GM12878 (cell line): ENCODE measurements at regions not wholly inside any gene's neighbourhood (a gene's known extent, or its start where the extent isn't known, plus 50 kb on each side); places are given as distances from the start of the nearest gene placed in this dataset.

ENCODE experiments used
- SRF ChIP-seq, 2 experiments: IDR thresholded peaks; 2 replicates each; pipeline ENCODE4 v1.6.1; 2011; ENCODE audit warnings: low read depth in 2 of 2, low read length in 2 of 2, mild to moderate bottlenecking in 1 of 2, moderate library complexity in 1 of 2
- ZBTB33 ChIP-seq: fragments of 450-650 bp; IDR thresholded peaks from 2 replicates; pipeline ENCODE4 v1.6.1; 2017; ENCODE audit warnings: mild to moderate bottlenecking
- TF ChIP-seq, protein P1 (sequence below): IDR thresholded peaks from 2 replicates; pipeline ENCODE4 v1.6.1; 2012; ENCODE audit warnings: improper control_type of control experiment, low read depth, low read length; ENCODE audit not compliant: insufficient replicate concordance

GRCh38 chr22:22788460-22789037 lies 99.1 kb upstream of the IGLL5 start (continued):
- TF ChIP-seq, protein P1, sequence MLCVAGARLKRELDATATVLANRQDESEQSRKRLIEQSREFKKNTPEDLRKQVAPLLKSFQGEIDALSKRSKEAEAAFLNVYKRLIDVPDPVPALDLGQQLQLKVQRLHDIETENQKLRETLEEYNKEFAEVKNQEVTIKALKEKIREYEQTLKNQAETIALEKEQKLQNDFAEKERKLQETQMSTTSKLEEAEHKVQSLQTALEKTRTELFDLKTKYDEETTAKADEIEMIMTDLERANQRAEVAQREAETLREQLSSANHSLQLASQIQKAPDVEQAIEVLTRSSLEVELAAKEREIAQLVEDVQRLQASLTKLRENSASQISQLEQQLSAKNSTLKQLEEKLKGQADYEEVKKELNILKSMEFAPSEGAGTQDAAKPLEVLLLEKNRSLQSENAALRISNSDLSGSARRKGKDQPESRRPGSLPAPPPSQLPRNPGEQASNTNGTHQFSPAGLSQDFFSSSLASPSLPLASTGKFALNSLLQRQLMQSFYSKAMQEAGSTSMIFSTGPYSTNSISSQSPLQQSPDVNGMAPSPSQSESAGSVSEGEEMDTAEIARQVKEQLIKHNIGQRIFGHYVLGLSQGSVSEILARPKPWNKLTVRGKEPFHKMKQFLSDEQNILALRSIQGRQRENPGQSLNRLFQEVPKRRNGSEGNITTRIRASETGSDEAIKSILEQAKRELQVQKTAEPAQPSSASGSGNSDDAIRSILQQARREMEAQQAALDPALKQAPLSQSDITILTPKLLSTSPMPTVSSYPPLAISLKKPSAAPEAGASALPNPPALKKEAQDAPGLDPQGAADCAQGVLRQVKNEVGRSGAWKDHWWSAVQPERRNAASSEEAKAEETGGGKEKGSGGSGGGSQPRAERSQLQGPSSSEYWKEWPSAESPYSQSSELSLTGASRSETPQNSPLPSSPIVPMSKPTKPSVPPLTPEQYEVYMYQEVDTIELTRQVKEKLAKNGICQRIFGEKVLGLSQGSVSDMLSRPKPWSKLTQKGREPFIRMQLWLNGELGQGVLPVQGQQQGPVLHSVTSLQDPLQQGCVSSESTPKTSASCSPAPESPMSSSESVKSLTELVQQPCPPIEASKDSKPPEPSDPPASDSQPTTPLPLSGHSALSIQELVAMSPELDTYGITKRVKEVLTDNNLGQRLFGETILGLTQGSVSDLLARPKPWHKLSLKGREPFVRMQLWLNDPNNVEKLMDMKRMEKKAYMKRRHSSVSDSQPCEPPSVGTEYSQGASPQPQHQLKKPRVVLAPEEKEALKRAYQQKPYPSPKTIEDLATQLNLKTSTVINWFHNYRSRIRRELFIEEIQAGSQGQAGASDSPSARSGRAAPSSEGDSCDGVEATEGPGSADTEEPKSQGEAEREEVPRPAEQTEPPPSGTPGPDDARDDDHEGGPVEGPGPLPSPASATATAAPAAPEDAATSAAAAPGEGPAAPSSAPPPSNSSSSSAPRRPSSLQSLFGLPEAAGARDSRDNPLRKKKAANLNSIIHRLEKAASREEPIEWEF, result no peak
- TF ChIP-seq ZBTB33 (no peak), SRF (IDR thresholded peaks at IDR 0.05; ENCODE audit: low read depth in 2 of 2, low read length in 2 of 2) (no peak)
- TF ChIP-seq, all 136 proteins: peak for 0
